ENCODE measurements at regions not wholly inside any gene's neighbourhood (a gene's known extent, or its start where the extent isn't known, plus 50 kb on each side); places are given as distances from the start of the nearest gene placed in this dataset.
"Not testable (repeated sequence)": the region's sequence is repeated elsewhere in the genome, so short reads cannot be mapped to it uniquely, and the experiment has no call there.

DNA sequence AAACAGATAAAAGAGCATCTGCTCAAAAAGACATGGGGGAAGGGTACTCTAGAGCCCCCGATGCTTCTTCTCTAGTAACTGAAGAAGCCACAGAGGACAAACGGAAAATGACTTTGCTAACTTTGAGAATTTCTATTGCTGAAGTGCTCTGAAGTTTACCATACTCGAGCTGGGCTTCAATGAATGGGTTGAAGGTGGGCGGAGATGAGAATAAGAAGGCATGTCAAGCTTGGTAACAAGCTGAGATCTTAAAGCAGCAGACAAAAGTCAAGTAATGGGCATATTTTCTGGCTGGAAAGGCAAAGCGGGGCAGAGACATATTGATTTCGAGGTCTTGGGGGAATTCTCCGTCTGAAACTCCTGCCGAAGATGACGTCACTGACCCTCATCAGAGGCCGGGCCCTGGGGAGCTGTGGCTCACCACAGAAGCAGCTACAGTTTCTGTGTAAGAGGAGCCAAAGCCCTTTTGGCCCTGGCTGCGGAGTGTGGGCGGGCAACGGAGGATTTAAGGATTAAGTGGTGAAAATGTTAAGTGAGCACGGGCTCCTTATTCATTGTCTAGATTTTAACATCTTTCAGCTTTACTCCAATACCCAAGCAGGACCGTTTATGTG, 115.8 kb upstream of the SLIT3 start:
- no peak overlapping the region for H3K27ac ChIP-seq
- DNase-seq (ENCODE audit: low read depth, low spot score), result no peak

DNA sequence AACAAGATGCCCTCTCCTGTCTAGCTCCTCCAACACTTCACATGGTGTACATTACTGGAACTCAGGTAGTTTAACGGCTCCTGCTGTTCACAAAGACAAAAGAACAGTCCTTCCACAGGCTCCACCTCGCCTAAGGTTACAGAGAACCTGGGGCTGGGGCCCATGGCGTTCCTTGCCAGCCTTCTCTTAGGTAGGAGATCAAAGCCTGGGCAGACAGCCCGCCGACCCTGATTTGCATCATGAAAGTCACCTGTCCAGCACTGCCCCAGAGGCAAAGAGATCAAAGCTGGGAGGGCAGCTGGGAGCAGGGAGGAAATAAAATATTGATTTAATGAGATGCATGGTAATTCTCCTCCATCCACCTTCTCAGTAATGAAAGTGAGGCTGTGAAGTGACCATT, 115.0 kb upstream of the SLIT3 start:
- no peak overlapping the region for H3K27ac ChIP-seq
- DNase-seq (ENCODE audit: low read depth, low spot score), result no peak

DNA sequence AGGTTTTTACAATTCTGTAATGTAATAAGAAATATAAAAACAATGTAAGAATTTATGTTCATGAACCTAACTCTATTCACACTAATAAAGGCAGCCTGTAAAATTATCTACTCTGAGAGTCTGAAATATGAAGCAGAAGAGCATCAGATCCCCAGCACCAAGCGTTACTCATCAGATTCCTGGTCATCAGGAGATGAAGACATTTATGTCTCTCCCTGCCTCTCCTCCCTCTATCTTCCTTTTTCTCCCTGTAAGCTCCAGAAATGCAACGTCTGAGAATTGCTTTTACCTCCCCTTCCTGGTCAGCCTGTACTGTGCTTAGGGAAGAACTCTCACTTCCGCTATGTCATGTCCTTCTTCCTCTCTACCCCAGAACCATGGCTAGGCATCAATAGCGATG, 114.4 kb upstream of the SLIT3 start:
- no peak overlapping the region for H3K27ac ChIP-seq
- DNase-seq (ENCODE audit: low read depth, low spot score), result no peak

DNA sequence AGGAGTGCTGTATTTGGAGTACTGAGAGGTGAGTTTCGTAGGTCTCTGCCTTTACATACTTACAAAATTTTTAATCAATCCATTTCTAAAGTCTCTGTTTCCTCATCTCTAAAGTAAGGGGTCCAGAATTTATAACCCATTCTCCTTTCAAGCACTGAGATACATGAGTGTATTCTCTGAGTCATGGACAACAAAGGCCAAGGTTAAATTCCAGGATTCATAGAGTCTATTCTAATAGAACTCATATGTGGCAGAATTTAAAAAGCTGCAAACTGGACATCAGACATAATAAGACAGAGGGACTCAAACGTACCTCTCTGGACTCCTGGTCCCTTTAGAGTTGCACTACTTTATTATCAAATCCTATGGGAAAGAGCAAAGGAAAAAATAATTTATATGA, 112.5 kb upstream of the SLIT3 start:
- no peak overlapping the region for H3K27ac ChIP-seq
- DNase-seq (ENCODE audit: low read depth, low spot score), result no peak

DNA sequence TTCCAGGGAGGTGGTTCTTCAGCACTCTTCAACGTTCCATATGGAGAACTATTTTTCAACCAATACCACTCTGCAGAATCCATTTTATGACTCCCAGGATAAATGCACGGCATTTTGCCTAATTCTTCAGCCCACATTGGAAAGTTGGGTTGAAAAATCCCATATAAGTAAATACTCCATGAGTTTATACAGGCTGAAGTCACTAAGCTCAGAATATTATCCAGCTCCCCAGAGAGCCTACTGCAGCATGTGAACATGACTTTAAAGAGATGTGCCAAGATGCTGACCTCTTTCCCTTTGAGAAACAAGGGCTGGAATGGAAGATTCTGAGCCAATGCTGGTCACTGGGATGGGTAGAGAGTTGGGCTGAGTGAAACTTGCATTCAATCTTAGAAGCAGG, 111.9 kb upstream of the SLIT3 start:
- DNase-seq (ENCODE audit: low read depth, low spot score), result no peak
- no peak overlapping the region for H3K27ac ChIP-seq

DNA sequence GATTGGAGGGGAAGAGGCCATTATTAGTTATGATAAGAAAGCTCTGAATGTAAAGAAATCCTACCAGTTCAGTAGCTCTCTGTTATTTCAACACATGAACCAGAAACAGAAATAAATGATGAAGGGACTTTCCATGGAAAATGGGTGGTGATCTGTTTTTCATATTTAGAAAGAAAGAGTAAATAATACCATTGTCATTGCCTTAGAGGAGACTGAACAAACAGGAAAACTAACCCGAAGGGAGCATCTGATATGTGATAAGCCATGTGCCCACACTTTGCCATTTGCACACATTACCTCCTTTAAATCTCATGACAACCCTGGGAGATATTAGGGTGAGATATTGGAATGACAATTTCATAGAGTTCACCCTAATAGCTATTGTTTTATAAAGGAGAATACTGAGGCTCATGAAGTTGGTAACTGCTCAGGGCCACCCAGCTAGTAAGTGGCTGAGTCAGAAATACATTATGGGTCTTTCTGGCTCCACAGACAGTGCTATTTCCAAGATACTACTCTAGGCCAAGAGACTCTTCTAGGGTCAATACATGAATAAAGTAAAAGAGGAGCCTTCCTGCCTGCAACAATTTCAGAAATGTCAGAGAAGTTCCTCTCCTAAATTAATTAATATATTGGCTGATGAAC, 111.0 kb upstream of the SLIT3 start:
- H3K27ac ChIP-seq, result no peak overlapping the region
- no peak for DNase-seq (ENCODE audit: low read depth, low spot score)

DNA sequence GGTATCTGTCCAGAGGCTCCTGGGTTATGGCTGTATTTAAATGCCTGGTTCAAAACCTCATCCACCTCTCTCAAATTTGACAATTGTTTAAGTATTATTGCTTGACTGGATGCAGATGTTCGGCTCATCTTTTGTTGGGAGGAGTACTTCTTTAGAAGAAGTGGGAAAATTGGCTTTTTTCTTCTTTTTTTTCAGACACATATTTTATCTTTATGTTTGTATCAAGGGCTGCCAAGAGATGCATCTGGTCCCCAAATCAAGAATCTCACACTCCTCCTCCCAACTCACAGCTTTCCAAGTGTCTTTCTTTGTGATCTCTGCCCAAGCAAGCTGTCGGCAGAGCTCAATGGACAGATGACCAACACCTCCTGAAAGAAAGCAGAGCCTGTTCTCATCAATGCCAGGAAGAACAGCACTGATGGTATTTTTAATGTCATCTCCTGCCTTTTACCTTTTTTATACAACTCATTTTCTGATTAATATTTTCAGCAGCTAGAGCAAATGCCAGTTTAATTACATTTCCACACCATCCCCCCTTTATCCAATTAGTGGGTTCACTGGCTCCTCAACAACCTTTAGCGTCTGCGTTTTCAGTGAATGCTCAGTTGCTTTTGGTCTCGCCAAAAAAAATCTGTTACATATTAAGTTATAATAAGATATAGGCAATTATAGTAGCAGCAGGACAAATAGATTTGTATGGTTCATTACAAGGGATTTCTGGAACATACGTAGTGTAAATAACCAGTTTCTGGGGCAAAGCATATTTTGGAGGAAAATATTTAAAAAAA, 110.3 kb upstream of the SLIT3 start:
- no peak overlapping the region for H3K27ac ChIP-seq
- DNase-seq (ENCODE audit: low read depth, low spot score), result no peak

DNA sequence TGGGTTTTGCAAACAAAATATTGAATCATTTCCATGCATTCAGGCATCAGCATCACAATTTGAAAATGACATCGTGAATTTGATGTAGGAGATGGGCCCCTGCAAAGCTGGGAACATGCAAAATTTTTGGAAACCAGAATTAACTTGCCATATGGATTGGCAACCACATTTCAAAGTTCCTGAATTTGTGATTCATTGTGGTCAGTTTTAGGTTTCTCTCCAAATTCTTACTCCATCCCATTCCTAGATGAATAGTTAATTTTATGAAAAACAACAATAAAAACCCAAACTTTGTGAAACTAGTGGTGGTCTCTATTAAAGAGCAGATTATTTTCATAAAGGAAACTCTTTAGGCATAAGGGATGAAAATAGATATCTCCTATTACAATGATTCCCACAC, 107.8 kb upstream of the SLIT3 start:
- DNase-seq (ENCODE audit: low read depth, low spot score), result no peak
- H3K27ac ChIP-seq, result no peak overlapping the region

DNA sequence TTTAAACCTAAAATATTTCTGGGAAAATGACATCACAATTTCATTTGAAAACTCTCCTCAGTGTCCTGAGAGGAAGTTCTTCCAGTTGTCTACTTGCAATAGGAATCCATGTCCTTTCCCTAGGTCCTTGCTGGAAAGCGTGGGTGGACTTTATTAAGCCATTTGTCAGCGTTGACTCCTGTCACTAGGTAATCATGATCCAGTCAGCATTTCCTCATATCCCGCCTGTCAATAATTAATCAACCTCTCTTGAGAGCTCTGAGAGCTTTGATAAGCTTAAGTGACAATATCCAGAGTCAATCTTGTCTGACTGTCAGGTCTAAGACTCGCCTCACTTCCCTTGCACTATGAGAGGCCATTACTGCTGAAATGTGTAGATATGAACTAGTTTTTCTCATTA, 107.2 kb upstream of the SLIT3 start:
- DNase-seq (ENCODE audit: low read depth, low spot score), result no peak
- no peak overlapping the region for H3K27ac ChIP-seq

DNA sequence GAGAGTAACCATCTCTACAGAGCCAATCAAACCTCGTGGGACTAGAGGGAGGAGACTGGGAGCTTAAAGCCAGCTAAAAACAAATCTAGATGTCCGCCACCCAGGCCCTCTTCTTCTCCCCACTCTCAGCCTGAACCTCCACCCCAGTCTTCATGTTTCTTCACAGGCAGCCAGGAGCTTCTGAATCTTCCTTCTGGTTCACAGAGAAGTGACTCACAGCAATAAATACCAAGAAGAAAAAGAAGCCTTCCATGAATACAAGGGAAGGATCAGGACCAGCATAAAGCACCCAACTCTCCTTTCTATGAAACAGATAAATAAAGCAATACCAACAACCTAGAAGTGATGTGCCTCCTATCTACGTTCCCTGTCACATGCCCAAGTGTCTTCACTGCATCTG, 103.3 kb upstream of the SLIT3 start:
- no peak overlapping the region for H3K27ac ChIP-seq
- no peak for DNase-seq (ENCODE audit: low read depth, low spot score)

DNA sequence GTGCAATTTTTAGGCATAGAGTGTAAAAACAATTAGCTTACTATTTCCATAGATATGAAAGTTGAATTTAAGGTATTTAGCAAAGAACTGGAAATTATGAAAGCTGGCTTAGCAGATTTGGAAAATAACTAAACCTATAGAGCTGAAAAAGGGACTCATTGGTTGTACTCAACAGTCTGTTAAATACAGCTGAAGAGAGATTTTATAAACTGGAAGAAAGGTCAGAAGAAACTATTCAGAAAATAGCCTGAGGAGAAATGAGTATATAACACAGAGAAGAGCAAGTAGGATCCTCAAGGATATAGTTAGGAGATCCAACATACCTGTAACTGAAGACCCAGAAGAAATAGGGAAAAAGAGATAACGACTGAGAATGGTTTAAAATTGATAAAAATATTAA, 97.6 kb upstream of the SLIT3 start:
- no peak overlapping the region for H3K27ac ChIP-seq
- DNase-seq (ENCODE audit: low read depth, low spot score), result no peak

DNA sequence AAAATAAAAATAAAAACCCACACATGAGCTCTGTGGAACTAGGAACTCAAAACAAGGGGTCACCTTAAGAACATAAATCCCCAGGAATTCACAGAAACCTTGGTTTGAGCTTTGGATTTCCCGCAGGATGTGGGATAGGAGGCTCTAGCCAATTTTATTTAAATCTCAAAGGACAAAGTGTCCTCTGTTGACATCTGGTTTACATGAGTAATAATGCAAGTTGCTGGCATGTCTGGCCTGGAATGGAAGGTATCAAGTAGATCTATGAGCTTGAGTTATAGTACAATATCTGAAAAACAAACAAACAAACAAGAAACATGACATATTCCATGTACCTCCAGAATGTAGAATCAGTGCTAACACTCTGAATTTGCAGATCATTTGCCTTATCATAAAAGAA, 94.2 kb upstream of the SLIT3 start:
- H3K27ac ChIP-seq, result no peak overlapping the region
- DNase-seq (ENCODE audit: low read depth, low spot score), result no peak

DNA sequence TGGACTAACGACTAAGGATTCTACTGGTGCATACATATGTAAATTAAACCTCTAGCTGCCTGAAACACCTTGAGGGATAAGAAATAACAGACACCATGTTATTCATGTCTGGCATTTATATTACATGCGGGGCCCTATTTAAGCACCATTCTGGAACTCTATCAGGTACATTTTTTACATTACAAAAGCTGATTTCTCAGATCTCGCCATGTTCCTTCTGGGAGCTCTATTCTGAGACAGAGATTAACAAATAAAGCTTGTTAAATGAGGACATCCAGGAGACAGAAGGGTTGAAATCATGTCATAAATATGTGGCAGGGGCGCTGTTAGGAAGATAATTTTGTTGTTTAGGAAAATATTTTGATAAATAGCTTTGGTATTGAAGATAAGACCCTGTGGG, 93.4 kb upstream of the SLIT3 start:
- DNase-seq (ENCODE audit: low read depth, low spot score), result no peak
- no peak overlapping the region for H3K27ac ChIP-seq

DNA sequence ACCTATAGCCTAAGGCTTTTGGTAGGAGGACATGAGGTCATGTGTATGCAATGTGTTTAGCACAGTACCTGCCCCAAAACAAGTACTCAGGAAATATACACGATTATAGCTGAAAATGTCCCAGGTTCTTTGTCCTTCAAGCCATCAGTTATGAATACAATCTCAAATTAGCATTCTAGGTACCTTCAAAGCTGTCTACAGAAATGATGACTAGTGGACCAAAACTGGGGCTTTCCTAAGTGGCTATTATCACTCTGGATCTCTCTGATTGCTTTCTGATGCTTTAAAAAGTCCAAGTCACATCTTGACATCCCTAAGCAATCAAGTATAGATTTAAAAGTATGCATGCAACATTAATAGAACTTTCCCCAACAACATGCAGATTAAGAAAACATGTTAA, 93.0 kb upstream of the SLIT3 start:
- DNase-seq (ENCODE audit: low read depth, low spot score), result no peak
- no peak overlapping the region for H3K27ac ChIP-seq

DNA sequence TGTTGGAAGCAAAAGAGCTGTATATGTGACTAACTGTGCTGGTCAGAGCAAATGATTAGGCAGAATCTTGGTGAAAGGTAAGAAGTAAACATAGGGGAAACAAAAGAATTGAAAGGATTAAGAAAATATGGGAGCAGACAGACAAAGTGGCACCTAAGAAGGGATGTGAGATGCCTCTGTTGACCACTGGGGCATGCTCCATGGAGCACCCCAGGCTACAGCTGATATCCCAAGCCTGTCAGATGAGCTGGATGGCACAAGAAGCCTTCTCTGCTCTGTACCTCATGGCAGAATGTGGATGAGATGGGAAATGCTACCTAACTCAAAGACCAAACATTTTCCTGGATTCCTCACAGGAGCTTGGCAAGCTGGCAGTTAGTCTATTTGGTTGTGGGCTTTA, 89.3 kb upstream of the SLIT3 start:
- H3K27ac ChIP-seq, result no peak overlapping the region
- no peak for DNase-seq (ENCODE audit: low read depth, low spot score)

DNA sequence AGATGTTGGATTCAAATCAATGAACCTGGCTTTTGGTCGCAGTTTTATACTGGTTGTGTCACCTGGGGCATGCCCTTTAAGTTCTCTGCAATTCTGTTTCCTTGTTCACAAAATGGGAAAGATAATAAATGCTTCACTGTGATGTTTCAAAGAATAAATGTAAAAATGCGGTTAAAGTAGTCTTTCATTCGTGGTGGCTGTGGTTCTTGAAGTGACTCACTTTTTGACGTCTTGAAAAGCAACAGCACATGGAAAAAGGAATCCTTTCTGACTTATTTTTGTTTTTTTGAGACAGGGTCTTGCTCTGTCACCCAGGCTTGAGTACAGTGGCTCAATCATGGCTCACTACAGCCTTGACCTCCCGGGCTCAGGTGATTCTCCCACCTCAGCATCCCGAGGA, 88.4 kb upstream of the SLIT3 start:
- DNase-seq (ENCODE audit: low read depth, low spot score), result no peak
- no peak overlapping the region for H3K27ac ChIP-seq

DNA sequence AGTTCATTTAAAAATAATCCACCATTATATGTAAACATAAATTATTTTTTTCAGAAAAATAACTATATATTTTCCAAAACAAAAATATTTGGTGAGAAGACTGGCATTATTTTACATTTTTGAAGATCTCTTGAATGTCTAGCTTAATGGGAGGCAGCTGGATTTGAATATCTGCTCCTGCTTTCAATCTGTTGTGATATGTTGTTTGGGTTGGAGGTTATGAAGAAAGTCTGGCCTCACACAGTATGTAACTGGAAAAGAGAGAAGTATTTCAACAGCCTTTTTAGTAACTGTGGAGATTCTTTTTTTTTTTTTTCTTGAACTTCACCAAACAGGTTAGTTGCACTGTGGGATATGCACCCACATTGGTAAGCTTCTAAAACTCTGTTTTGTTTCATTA, 84.7 kb upstream of the SLIT3 start:
- no peak overlapping the region for H3K27ac ChIP-seq
- DNase-seq (ENCODE audit: low read depth, low spot score), result no peak

DNA sequence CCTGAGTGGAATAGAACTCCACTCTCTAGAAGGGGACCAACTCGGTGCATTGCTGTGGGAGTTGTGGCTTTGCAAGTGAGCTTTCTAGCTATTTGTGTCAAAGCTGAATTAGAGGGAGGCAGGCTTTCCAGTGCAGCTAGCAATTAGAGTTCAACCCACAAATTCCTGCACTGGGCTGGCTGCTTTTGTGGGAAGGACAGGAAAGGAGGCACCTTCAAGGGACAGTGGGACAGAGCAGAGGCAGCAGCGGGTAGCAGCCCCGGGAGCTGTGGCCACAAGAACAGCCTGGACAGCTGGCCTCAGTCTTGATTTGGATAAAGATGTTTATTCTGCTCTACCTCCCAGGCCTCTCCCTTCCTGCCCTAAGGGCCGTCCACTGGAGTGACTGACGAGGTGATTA, 83.7 kb upstream of the SLIT3 start:
- no peak for DNase-seq (ENCODE audit: low read depth, low spot score)

DNA sequence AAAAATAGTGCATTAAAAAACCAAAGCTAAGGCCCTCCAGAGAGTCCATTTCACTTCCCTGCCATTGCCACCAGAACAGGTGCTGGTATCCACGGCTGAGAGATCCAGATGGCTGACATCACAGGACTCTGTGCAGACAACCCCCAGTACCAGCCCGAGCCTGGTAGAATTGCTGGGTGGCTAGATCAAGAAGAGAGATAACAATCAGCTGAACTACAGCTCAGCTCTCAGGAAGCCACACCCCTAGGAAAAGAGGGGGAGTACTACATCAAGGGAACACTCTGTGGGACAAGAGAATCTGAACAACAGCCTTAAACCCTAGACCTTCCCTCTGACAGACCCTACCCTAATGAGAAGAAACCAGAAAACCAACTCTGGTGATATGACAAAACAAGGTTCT, 73.8 kb upstream of the SLIT3 start:
- DNase-seq (ENCODE audit: low read depth, low spot score), result no peak
- no peak overlapping the region for H3K27ac ChIP-seq

More for the DNA sequence above, 83.7 kb upstream of the SLIT3 start:
- no peak overlapping the region for H3K27ac ChIP-seq

DNA sequence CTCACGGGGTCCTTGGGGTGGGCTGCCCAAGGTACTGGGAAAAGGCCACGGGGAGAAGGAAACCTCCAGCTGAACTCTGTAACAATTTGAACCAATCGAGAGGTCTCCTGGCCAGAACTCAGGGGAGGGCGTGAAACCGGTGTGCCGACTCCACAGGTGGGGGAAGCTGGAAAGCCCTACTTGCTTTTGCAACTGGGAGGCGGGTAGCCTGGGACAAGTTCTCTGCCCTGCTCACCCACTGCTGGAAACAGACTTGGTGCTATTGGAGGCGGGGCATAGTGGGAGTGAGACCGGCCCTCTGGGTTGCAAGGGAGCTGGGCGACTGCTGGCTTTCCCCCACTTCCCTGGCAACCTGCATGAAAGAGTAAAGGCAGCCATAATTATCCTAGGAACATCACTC, 73.2 kb upstream of the SLIT3 start:
- H3K27ac ChIP-seq, result no peak overlapping the region
- no peak for DNase-seq (ENCODE audit: low read depth, low spot score)

DNA sequence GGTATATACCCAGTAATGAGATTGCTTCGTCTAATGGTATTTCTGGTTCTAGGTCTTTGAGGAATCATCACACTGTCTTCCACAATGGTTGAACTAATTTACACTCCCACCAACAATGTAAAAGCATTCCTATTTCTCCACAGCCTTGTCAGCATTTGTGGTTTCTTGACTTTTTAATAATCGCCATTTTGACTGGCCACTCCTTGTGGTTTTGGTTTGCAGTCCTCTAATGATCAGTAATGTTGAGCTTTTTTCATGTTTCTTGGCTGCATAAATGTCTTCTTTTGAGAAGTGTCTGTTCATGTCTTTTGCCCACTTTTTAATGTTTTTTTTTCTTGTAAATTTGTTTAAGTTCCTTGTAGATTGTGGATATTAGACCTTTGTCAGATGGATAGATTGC, 70.9 kb upstream of the SLIT3 start:
- DNase-seq (ENCODE audit: low read depth, low spot score); H3K27ac ChIP-seq: not testable (repeated sequence)

DNA sequence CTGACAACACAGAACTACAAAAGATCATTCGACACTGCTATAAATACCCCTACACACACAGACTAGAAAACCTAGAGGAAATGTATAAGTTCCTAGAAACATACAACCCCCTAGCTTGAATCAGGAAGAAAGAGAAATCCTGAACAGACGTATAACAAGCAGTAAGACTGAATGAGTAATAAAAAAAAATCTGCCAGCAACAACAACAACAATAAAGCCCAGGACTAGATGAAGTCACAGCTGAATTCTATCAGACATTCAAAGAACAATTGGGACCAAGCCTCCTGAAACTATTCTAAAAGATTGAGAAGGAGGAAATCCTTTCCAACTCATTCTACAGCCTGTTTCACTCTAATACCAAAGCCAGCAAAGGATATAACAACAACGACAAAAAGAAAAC, 68.2 kb upstream of the SLIT3 start:
- H3K27ac ChIP-seq, result no peak overlapping the region
- no peak for DNase-seq (ENCODE audit: low read depth, low spot score)
